ENCODE measurements at regions not wholly inside any gene's neighbourhood (a gene's known extent, or its start where the extent isn't known, plus 50 kb on each side); places are given as distances from the start of the nearest gene placed in this dataset.

DNA sequence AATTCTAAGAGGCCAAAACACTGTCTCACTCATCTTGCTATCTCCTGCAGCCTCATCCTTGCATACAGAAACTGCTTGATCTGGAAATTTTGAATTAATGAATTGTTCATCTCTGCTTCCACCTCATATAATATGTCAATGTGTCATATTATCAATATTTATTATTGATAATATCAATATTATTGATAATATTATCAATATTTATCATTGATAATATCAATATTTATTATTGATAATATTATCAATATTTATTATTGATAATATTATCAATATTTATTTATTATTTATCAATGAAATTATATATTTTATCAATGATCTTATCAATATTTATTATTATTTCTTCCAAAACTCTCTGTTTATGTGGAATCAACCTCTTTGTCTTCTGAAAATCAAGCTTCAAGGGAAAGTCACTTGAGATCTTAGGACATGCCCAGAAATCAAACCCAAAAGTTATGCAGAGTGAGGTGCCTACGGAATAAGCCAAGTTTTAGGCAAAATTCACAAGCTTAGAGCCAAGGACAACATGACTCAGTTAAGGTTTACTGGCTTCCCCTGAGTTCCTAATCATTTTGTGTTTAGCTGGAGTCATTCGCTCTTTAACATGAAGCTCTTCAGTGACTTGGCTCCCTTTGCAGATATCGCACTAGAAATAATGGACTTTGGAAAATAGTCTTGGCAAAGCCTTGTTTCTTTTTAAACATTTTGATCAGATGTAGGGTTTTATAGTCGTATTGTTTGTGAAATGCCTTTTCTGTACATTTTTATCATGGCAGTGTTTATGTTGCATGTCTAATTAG lies 297.1 kb upstream of the RARB start:
- no peak for DNase-seq (ENCODE audit: low read depth in 1 of 2, low spot score in 1 of 2)
- Histone ChIP-seq H3K27ac (replicated peaks) (no peak overlapping the region), H3K27me3 (ENCODE audit: insufficient read depth, poor library complexity, severe bottlenecking) (no peaks in the 10 kb centered on the region), H3K4me3 (replicated peaks; ENCODE audit: insufficient read depth, low read length) (no peak overlapping the region)
- TF ChIP-seq, protein P1, sequence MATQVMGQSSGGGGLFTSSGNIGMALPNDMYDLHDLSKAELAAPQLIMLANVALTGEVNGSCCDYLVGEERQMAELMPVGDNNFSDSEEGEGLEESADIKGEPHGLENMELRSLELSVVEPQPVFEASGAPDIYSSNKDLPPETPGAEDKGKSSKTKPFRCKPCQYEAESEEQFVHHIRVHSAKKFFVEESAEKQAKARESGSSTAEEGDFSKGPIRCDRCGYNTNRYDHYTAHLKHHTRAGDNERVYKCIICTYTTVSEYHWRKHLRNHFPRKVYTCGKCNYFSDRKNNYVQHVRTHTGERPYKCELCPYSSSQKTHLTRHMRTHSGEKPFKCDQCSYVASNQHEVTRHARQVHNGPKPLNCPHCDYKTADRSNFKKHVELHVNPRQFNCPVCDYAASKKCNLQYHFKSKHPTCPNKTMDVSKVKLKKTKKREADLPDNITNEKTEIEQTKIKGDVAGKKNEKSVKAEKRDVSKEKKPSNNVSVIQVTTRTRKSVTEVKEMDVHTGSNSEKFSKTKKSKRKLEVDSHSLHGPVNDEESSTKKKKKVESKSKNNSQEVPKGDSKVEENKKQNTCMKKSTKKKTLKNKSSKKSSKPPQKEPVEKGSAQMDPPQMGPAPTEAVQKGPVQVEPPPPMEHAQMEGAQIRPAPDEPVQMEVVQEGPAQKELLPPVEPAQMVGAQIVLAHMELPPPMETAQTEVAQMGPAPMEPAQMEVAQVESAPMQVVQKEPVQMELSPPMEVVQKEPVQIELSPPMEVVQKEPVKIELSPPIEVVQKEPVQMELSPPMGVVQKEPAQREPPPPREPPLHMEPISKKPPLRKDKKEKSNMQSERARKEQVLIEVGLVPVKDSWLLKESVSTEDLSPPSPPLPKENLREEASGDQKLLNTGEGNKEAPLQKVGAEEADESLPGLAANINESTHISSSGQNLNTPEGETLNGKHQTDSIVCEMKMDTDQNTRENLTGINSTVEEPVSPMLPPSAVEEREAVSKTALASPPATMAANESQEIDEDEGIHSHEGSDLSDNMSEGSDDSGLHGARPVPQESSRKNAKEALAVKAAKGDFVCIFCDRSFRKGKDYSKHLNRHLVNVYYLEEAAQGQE (IDR thresholded peaks at IDR 0.05; ENCODE audit: insufficient replicate concordance, low read depth), result no peak
- TF ChIP-seq POLR2AphosphoS5 (IDR thresholded peaks at IDR 0.05; ENCODE audit: low read depth), result no peak
- no peak for TF ChIP-seq SPI1 (IDR thresholded peaks at IDR 0.05; ENCODE audit: borderline replicate concordance, low read depth)
- no peak for TF ChIP-seq GABPA (IDR thresholded peaks at IDR 0.05; ENCODE audit: low read depth)

DNA sequence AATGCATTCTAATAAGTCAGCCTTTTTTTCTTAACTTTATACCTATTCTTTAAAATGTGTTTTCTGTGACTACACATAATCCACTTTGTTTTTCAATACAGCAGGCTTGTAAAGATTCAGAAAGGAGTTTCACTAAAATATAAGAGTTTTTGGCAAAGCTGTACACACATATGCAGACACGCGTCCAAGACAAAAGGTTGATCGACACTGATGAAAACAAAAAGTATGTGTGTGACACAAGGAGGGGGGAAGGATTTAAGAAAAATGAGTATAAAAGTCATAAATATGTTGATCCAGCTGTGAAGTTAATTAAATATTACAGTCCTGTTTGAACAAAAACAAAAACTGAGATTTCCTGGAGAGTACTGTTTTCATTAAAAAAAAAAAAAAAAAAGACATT lies 294.5 kb upstream of the RARB start:
- Histone ChIP-seq H3K27ac (replicated peaks) (no peak overlapping the region), H3K4me3 (replicated peaks; ENCODE audit: insufficient read depth, low read length) (no peak overlapping the region), H3K27me3 (ENCODE audit: insufficient read depth, poor library complexity, severe bottlenecking) (no peaks in the 10 kb centered on the region)
- no peak for DNase-seq (ENCODE audit: low read depth in 1 of 2, low spot score in 1 of 2)
- no peak for TF ChIP-seq SPI1 (IDR thresholded peaks at IDR 0.05; ENCODE audit: borderline replicate concordance, low read depth)
- no peak for TF ChIP-seq POLR2AphosphoS5 (IDR thresholded peaks at IDR 0.05; ENCODE audit: low read depth)
- TF ChIP-seq, protein P1 (IDR thresholded peaks at IDR 0.05; ENCODE audit: insufficient replicate concordance, low read depth), result no peak
- TF ChIP-seq GABPA (IDR thresholded peaks at IDR 0.05; ENCODE audit: low read depth), result no peak
- TF ChIP-seq, protein P2, sequence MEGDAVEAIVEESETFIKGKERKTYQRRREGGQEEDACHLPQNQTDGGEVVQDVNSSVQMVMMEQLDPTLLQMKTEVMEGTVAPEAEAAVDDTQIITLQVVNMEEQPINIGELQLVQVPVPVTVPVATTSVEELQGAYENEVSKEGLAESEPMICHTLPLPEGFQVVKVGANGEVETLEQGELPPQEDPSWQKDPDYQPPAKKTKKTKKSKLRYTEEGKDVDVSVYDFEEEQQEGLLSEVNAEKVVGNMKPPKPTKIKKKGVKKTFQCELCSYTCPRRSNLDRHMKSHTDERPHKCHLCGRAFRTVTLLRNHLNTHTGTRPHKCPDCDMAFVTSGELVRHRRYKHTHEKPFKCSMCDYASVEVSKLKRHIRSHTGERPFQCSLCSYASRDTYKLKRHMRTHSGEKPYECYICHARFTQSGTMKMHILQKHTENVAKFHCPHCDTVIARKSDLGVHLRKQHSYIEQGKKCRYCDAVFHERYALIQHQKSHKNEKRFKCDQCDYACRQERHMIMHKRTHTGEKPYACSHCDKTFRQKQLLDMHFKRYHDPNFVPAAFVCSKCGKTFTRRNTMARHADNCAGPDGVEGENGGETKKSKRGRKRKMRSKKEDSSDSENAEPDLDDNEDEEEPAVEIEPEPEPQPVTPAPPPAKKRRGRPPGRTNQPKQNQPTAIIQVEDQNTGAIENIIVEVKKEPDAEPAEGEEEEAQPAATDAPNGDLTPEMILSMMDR (IDR thresholded peaks at IDR 0.05; ENCODE audit: insufficient read depth, low read length), result no peak

DNA sequence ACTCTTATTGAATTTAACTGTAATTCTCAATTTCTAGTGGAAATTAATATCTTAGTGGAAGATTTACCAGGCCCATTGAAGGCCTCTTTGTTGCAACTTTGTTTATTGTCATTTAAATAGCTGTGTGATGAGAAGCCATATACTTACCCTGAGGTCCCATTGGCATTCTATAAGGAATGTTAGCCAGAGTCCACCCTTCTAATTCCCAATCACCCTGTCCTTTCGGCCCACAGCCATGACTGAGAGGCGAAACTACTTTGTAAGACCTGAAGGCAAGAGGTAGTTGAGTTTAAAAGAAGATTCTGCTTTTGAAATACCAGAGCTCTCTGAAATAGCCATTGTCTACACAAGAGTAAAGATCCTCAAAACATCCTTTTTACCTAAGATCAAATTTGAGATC lies 290.5 kb upstream of the RARB start:
- TF ChIP-seq, protein P1 (IDR thresholded peaks at IDR 0.05; ENCODE audit: insufficient replicate concordance, low read depth), result no peak
- no peak for DNase-seq (ENCODE audit: low read depth in 1 of 2, low spot score in 1 of 2)
- Histone ChIP-seq H3K27me3 (ENCODE audit: insufficient read depth, poor library complexity, severe bottlenecking) (no peaks in the 10 kb centered on the region), H3K27ac (replicated peaks) (no peak overlapping the region), H3K4me3 (replicated peaks; ENCODE audit: insufficient read depth, low read length) (no peak overlapping the region)

DNA sequence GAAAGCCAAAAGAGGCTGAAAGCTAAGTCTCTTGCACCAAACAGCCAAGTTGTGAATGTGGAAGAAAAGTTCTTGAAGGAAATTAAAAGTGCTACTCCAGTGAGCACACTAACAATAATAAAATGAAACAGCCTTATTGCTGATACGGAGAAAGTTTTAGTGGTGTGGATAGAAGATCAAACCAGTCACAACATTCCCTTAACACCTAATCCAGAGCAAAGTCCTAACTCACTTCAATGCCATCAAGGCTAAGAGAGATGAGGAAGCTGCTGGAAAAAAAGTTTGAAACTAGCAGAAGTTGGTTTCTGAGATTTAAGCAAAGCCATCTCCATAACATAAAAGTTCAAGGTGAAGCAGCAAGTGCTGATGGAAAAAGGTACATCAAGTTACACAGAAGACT lies 288.8 kb upstream of the RARB start:
- Histone ChIP-seq H3K27ac (replicated peaks) (no peak overlapping the region), H3K27me3 (ENCODE audit: insufficient read depth, poor library complexity, severe bottlenecking) (no peaks in the 10 kb centered on the region), H3K4me3 (replicated peaks; ENCODE audit: insufficient read depth, low read length) (no peak overlapping the region)
- DNase-seq (ENCODE audit: low read depth in 1 of 2, low spot score in 1 of 2), result no peak
- TF ChIP-seq GABPA (IDR thresholded peaks at IDR 0.05; ENCODE audit: low read depth) (no peak), SPI1 (IDR thresholded peaks at IDR 0.05; ENCODE audit: borderline replicate concordance, low read depth) (no peak), POLR2AphosphoS5 (IDR thresholded peaks at IDR 0.05; ENCODE audit: low read depth) (no peak)
- TF ChIP-seq, protein P1 (IDR thresholded peaks at IDR 0.05; ENCODE audit: insufficient replicate concordance, low read depth), result no peak
- TF ChIP-seq, protein P2 (IDR thresholded peaks at IDR 0.05; ENCODE audit: insufficient read depth, low read length), result no peak
